ENCODE measurements at regions not wholly inside any gene's neighbourhood (a gene's known extent, or its start where the extent isn't known, plus 50 kb on each side); places are given as distances from the start of the nearest gene placed in this dataset.

DNA sequence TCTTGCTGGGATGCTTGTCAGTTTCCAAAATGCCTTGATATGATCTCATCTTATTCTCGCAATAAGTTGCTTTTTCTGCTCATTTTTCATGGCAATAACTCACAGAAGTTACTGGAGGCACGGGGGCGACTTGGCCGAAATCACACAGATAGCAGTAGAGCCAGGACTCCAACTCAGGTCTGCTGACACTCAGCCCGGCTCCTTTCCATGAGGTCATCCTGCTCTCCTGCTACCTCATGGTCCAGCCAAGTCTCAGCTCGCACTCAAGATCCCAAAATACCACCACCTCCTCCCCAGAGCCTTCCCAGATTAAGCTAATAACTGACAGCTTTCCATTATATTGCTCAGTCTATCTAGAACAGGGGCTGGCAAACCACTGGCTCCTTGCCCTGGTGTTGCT lies 269.5 kb downstream of the MAP2K4 start:
- TF ChIP-seq POLR2A (IDR thresholded peaks at IDR 0.05; ENCODE audit: low read length) = no peak
- TF ChIP-seq GATA1 (IDR thresholded peaks at IDR 0.05; ENCODE audit: low read depth, low read length) = no peak
